ENCODE measurements at regions not wholly inside any gene's neighbourhood (a gene's known extent, or its start where the extent isn't known, plus 50 kb on each side); places are given as distances from the start of the nearest gene placed in this dataset.

GRCh38 chr5:38607396-38607795, 51.0 kb upstream of the LIFR start:
- peak overlapping the region in 3 of 4 donors; percentile 10 to 19 (median 13) for H3K4me3 ChIP-seq
- 11 to 35% (median 21%) methylated on average over 3 of the region's 3 CpGs for WGBS, 5 donors
- peaks cover 0 to 44% (median 26%) of the 10 kb centered on the region in 4 donors for H3K4me1 ChIP-seq
- peak overlapping the region; percentile 51 to 74 (median 62) for H3K27ac ChIP-seq
- H3K36me3 ChIP-seq: no peaks in the 10 kb centered on the region
- DNase-seq: no peak
- no peaks in the 10 kb centered on the region for H3K27me3 ChIP-seq
- intact Hi-C loops (cut with DNase I; ENCODE audit: low total_unique reads): no loop called here
- no peak for TF ChIP-seq POLR2A (IDR thresholded peaks at IDR 0.05)
- no peak for TF ChIP-seq CTCF (IDR thresholded peaks at IDR 0.05)
- no peak for TF ChIP-seq EP300 (IDR thresholded peaks at IDR 0.05)
- no peak for TF ChIP-seq POLR2AphosphoS5 (IDR thresholded peaks at IDR 0.05)
- H3K9me3 ChIP-seq: no peaks in the 10 kb centered on the region

- H3K36me3 ChIP-seq: no peaks in the 10 kb centered on the region
- peak in 2 of 3 donors; percentile 62 to 76 for TF ChIP-seq POLR2AphosphoS5 (IDR thresholded peaks at IDR 0.05)
- no peak for TF ChIP-seq CTCF (IDR thresholded peaks at IDR 0.05)
- H3K4me1 ChIP-seq: peaks cover 0 to 41% (median 29%) of the 10 kb centered on the region in 4 donors
- peak overlapping the region; percentile 50 to 74 (median 62) for H3K27ac ChIP-seq
- intact Hi-C loops (cut with DNase I; ENCODE audit: low total_unique reads): no loop called here
- WGBS, 5 donors: 23 to 48% (median 37%) methylated on average over 5 of the region's 5 CpGs
- no peaks in the 10 kb centered on the region for H3K9me3 ChIP-seq
- H3K4me3 ChIP-seq: peak overlapping the region in 3 of 4 donors; percentile 10 to 19 (median 13)
- H3K27me3 ChIP-seq: no peaks in the 10 kb centered on the region
- peak in 1 of 2 donors; percentile 76 for DNase-seq
Measured at GRCh38 chr5:38607930-38608564, 51.6 kb upstream of the LIFR start.

- no peaks in the 10 kb centered on the region for H3K27me3 ChIP-seq
- intact Hi-C loops (cut with DNase I; ENCODE audit: low total_unique reads): no loop called here
- peak overlapping the region in 4 of 5 donors; percentile 35 to 74 (median 58) for H3K27ac ChIP-seq
- no peak for TF ChIP-seq POLR2A (IDR thresholded peaks at IDR 0.05)
- no peak for TF ChIP-seq CTCF (IDR thresholded peaks at IDR 0.05)
- no peak for TF ChIP-seq EP300 (IDR thresholded peaks at IDR 0.05)
- no peak for TF ChIP-seq POLR2AphosphoS5 (IDR thresholded peaks at IDR 0.05)
- H3K36me3 ChIP-seq: no peaks in the 10 kb centered on the region
- H3K4me1 ChIP-seq: peaks cover 0 to 50% (median 37%) of the 10 kb centered on the region in 4 donors
- no peak for DNase-seq
- no peaks in the 10 kb centered on the region for H3K9me3 ChIP-seq
- 32 to 59% (median 44%) methylated on average over 1 of the region's 1 CpG for WGBS, 5 donors
- no peak overlapping the region for H3K4me3 ChIP-seq
Measured at GRCh38 chr5:38608874-38609273, 52.4 kb upstream of the LIFR start.

- intact Hi-C loops (cut with DNase I; ENCODE audit: low total_unique reads): no loop called here
- TF ChIP-seq CTCF (IDR thresholded peaks at IDR 0.05): no peak
- no peak for TF ChIP-seq POLR2A (IDR thresholded peaks at IDR 0.05)
- TF ChIP-seq POLR2AphosphoS5 (IDR thresholded peaks at IDR 0.05): no peak
- no peak for TF ChIP-seq EP300 (IDR thresholded peaks at IDR 0.05)
Measured at GRCh38 chr5:38612851-38613250, 56.4 kb upstream of the LIFR start.

More at GRCh38 chr5:38612851-38613250, 56.4 kb upstream of the LIFR start:
- H3K27ac ChIP-seq: no peak overlapping the region
- peaks cover 0 to 45% (median 40%) of the 10 kb centered on the region in 4 donors for H3K4me1 ChIP-seq
- no peak for DNase-seq
- no peak overlapping the region for H3K4me3 ChIP-seq
- H3K9me3 ChIP-seq: peaks cover 0 to 4% (median 3%) of the 10 kb centered on the region in 4 donors
- no peaks in the 10 kb centered on the region for H3K36me3 ChIP-seq
- no peaks in the 10 kb centered on the region for H3K27me3 ChIP-seq
